Spleen (tissue), 7 donors: ENCODE measurements at regions not wholly inside any gene's neighbourhood (a gene's known extent, or its start where the extent isn't known, plus 50 kb on each side); places are given as distances from the start of the nearest gene placed in this dataset.

ENCODE experiments used
- CTCF ChIP-seq, 11 experiments: fragments of 200-600 bp in 7 of 11; fragments of 450-650 bp in 4 of 11; sonication (generic) in 4 of 11; IDR thresholded peaks in 8 of 11; conservative IDR thresholded peaks in 3 of 11; 1 replicate in 7 of 11; 2 replicates in 4 of 11; pipeline versions ENCODE4 v1.4.0 to v1.8.0; 2016 to 2021; ENCODE audit warnings: antibody characterized with exemption in 11 of 11, inconsistent platforms in 4 of 11, mild to moderate bottlenecking in 1 of 11
- POLR2A ChIP-seq, 3 donors: fragments of 450-650 bp; IDR thresholded peaks; one replicate each; pipeline ENCODE4 v1.5.1; 2017; ENCODE audit warnings: antibody characterized with exemption in 3 of 3, mild to moderate bottlenecking in 1 of 3
- POLR2AphosphoS5 ChIP-seq, 3 donors: sonication (generic); formaldehyde crosslinking; IDR thresholded peaks; one replicate each; pipeline ENCODE4 v1.5.1; 2017; ENCODE audit warnings: antibody characterized with exemption in 3 of 3
- donor health status: DM: no; HTN: no; CAD: no; lungs with moderate emphysema.
- donor health status: DM: no; HTN: no; CAD: no.
- donor health status: DM: no; HTN: no; CAD: no.

GRCh38 chr7:63038987-63039386, 959.7 kb upstream of the ZNF722 start:
- TF ChIP-seq CTCF (IDR thresholded peaks at IDR 0.05 in 8 of 11, conservative IDR thresholded peaks at IDR 0.05 in 3 of 11) (no peak), POLR2AphosphoS5 (IDR thresholded peaks at IDR 0.05) (no peak), POLR2A (IDR thresholded peaks at IDR 0.05) (no peak)
